SW480 (cell line): ENCODE measurements at regions not wholly inside any gene's neighbourhood (a gene's known extent, or its start where the extent isn't known, plus 50 kb on each side); places are given as distances from the start of the nearest gene placed in this dataset.

ENCODE experiments used
- DNase-seq: peaks from one replicate; pipeline ENCODE4 v3.0.0-alpha.2; 2016; ENCODE audit warnings: low spot score

GRCh38 chr6:142682985-142683384 is 262.0 kb downstream of the HIVEP2 start:
- no peak for DNase-seq

- DNase-seq = no peak
These were observed 261.2 kb downstream of the HIVEP2 start for GRCh38 chr6:142683714-142684141.

GRCh38 chr6:142684371-142684770 is 260.6 kb downstream of the HIVEP2 start:
- DNase-seq = no peak

- DNase-seq = no peak
These were observed 259.0 kb downstream of the HIVEP2 start for GRCh38 chr6:142685852-142686506.

- no peak for DNase-seq
These were observed 258.5 kb downstream of the HIVEP2 start for GRCh38 chr6:142686507-142686887.

GRCh38 chr6:142692942-142693341 is 252.0 kb downstream of the HIVEP2 start:
- DNase-seq = peak; percentile 52

- no peak for DNase-seq
These were observed 251.5 kb downstream of the HIVEP2 start for GRCh38 chr6:142693441-142693840.

DNA sequence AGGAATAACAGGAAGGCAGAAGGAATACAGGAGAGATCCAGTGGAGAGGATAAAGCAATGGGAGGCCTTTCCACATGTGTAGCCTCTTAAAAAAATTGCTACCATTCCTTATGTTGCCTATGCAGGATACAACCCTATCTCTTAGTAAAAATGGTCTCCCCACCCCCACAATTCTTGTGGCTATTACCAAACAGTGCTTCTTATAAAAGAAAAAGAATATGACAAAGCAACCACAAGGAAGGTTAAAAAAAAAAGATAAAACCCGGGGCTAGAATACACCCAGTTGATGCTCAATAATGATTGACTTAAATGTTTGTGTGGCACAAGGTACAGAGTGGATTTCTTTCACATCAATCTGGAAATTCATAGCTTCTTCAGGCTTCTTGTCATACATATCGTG is 250.9 kb downstream of the HIVEP2 start:
- no peak for DNase-seq

- DNase-seq = no peak
These were observed 250.0 kb downstream of the HIVEP2 start for GRCh38 chr6:142695016-142695415.

- no peak for DNase-seq
These were observed 248.6 kb downstream of the HIVEP2 start for GRCh38 chr6:142696123-142697000.

DNA sequence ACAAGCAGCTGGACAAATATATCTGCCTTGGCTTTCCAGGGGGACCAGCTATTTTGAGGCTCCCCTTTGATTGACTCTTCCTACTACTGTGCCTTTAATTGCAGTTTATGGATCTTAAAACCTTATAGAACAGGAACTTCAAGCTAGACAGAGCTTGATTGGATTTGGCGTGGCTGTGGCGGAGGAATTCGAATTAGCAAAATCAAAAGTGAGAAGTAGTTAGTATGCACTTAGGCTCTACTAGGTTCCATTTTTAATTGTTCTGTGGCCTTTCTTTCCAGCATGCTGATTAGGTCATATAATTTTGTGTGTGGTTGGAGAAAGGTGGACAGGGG is 248.0 kb downstream of the HIVEP2 start:
- DNase-seq = no peak

DNA sequence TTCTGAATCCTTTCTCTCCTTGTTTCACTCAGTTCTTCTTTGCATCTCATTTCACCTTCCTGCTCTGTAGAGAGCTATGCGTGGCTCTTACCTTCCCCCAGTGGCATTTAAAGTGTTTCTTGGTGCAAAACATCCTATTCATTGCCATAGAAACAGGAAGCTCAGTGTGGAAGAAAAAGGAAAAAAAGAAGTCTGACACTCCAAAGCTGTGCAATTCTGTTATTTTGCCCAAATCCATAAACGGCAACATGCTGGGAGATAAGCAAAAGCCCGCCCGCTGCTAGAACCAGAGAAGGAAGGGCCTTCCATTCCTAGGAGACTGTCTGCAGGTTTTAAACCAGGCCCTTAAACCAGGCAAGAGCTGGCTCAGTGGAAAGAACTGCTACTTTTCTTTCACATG is 247.1 kb downstream of the HIVEP2 start:
- DNase-seq = no peak

GRCh38 chr6:142698751-142699150 is 246.2 kb downstream of the HIVEP2 start:
- DNase-seq = peak; percentile 13

DNA sequence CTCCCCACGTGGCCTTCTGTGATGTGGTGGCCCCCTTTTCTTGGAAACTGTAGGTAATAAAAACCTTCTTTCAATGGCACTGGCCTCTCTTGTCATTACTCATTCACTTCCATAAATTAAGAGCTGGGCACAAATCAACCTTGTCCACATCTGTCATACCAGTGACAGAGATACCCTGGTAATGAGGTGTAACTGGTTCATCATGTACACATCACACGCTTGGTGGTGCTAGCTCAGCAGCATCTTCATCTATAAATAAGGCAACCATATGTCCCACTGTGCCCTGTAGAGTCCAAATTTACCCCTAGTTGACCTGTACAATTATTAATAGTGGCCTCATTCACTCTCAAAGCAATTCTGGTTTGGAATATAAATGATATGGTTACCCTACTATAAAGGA is 245.6 kb downstream of the HIVEP2 start:
- DNase-seq = no peak

GRCh38 chr6:142700032-142700431 is 244.9 kb downstream of the HIVEP2 start:
- no peak for DNase-seq

GRCh38 chr6:142700671-142701312 is 244.2 kb downstream of the HIVEP2 start:
- no peak for DNase-seq
